Middle frontal gyrus (tissue), 1 donor: ENCODE measurements at regions not wholly inside any gene's neighbourhood (a gene's known extent, or its start where the extent isn't known, plus 50 kb on each side); places are given as distances from the start of the nearest gene placed in this dataset.

Source experiments
- DNase-seq: peaks from one replicate; pipeline ENCODE4 v3.0.0-alpha.2; 2015; ENCODE audit warnings: low spot score; ENCODE audit errors: extremely low spot score

DNA sequence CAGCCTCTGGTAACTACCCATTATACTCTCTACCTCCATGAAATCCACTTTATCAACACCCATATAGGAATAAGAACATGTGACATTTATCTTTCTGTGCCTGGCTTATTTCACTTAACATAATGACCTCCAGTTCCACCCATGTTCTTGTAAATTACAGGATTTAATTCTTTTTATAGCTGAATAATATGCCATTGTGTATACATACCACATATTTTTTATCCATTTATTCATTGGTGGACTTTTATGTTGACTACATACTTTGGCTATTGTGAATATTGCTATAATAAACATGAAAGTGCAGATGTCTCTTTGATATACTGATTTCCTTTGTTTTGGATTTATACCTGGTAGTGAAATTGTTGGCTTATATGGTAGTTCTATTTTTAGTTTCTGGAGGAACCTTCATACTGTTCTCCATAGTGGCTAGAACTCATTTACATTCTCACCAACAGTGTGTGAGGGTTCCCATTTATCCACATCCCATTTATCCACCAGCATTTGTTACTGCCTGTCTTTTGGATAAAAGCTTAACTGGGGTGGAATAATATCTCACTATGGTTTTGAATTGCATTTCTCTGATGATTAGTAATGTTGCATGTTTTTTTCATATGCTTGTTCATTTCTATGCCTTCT lies 473.4 kb downstream of the TBL1XR1 start:
- DNase-seq: no peak

DNA sequence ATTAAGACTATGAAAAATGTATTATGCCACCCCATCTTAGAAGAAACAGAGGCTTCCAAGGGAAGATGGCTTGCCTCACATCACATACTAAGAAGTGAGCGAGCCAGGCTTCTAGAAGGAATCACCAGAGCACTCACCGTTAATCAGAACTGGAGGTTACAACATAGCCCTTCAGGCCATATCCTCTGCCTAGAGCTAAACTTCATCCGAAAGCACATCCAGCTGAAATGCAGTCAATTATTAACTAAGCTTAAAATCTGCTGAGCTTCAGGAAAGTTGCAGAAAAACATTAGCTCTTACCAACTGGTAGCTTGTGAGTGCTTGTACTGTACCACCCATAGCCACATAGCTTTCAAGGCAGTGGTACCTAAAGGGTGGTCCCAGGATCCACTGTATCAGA lies 483.2 kb downstream of the TBL1XR1 start:
- no peak for DNase-seq

- no peak for DNase-seq
Measured at GRCh38 chr3:176712191-176712590, 485.1 kb downstream of the TBL1XR1 start.

DNA sequence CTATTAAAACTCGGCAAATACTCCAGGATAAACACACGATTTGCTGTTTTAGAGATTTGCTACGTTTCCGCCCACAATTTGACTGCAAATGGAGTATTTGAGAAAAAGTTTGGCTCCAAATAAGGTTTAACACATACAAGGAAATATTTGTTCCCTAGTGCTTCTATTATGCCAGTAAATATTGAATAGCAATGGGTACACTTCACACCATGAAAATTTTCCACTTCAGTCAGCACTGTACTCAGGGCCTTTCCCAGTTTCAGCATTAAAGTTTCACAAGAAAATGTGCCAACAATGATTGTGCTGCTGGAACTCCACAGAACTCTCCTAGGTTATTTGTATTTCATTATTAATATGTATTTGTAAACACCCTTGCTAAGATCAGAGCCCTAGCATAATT lies 498.0 kb downstream of the TBL1XR1 start:
- no peak for DNase-seq

GRCh38 chr3:176697284-176697889 lies 499.9 kb downstream of the TBL1XR1 start:
- no peak for DNase-seq

- DNase-seq: no peak
Measured at GRCh38 chr3:176696816-176697215, 500.5 kb downstream of the TBL1XR1 start.

GRCh38 chr3:176692966-176693785 lies 504.1 kb downstream of the TBL1XR1 start:
- DNase-seq: no peak

GRCh38 chr3:176692199-176692965 lies 504.9 kb downstream of the TBL1XR1 start:
- no peak for DNase-seq

DNA sequence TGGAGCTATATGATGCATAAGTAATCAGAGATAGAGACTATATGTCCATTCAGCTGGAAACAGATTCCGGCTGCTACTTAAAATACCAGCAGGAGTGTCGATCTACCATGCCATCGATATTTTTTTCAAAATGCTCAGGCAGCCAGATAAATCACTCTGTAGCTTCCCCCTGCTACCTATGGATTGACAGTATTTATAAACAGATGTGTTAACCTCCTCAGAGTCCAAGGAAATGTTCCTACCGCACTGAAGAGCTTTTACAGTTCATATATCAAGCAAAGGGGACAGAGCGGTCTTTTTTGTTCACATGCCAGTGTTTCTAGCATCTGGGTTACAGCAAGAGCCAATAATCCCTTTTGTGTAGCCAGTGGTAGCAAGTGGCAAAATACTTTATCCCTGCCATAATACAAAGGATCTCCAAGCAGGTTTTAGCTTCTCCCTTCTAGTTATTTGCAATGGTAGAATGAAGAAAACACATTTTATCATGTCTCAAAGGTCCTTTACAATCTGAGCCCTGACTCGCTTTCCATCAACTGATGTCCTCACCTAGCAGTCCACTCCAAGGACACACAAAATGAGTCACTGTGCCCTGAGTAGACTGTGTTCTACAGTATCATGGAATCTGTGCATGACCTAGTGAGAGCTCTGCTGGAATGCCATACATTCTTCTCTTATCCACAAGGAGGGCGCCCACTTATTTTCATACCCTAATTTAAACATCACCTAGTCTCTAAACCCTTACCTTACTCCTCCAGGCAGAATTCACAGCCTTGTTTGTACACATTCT lies 507.0 kb downstream of the TBL1XR1 start:
- DNase-seq: no peak

DNA sequence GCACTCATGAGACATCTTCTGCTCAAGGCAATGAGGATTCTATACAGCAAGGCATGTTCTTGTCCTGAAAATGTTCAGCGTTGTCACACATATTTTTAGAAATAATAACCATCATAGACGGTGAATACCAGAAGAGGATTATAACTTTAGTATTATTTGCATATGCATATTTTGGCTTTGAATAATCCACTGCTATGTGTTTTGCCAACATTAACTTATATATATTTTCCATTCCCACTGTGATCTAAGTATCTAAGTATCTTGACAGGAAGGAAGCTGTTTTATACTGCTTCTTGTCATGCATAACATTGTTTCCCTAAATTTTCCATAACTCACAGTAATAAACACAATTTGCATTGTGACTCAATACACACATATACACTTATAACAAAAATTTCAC lies 509.5 kb downstream of the TBL1XR1 start:
- DNase-seq: no peak

GRCh38 chr3:176683382-176683781 lies 513.9 kb downstream of the TBL1XR1 start:
- no peak for DNase-seq

- DNase-seq: peak; percentile 16
Measured at GRCh38 chr3:176663837-176664831, 533.1 kb downstream of the TBL1XR1 start.

- no peak for DNase-seq
Measured at GRCh38 chr3:176663387-176663786, 533.9 kb downstream of the TBL1XR1 start.

- no peak for DNase-seq
Measured at GRCh38 chr3:176661432-176661964, 535.8 kb downstream of the TBL1XR1 start.

- no peak for DNase-seq
Measured at GRCh38 chr3:176655404-176656094, 541.7 kb downstream of the TBL1XR1 start.

DNA sequence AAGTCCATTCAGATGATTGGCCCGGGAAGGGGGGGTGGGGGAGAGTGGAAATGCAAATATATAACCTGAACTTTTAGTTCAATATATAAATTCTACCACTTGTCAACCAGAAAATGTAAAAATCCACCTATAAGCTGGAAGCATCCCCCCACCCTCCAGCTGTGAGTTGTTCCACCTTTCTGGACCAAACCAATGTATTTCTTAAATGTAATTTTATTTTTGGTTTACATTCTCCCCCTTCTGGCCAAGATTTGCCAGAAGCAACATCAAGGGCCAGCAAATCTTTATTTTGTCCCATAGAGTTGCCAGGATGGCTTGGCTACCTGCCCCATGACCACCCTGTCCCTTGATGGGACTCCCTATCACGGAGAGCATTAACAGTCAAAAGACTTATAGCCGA lies 545.7 kb downstream of the TBL1XR1 start:
- DNase-seq: no peak

- no peak for DNase-seq
Measured at GRCh38 chr3:176650478-176650877, 546.8 kb downstream of the TBL1XR1 start.

DNA sequence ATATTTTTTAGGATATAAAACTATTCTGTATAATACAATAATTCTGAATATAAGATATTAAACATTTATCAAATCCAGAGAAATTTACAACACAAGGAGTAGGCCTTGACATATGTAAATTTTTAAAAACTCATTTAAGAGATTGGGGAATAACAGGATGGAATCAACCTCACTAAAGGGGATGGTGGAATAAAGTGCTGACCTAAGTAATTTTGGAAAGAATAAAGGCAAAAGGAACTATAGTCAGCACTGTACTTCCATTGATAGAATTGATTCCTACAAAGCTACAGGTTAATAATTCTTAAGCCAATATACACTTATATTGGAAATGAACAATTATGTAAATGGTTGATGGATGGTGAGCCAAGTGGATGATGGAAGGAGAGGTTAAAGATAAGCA lies 549.3 kb downstream of the TBL1XR1 start:
- DNase-seq: no peak

- DNase-seq: no peak
Measured at GRCh38 chr3:176633511-176633910, 563.8 kb downstream of the TBL1XR1 start.
